Gastroesophageal sphincter (tissue), 4 donors: ENCODE measurements at regions not wholly inside any gene's neighbourhood (a gene's known extent, or its start where the extent isn't known, plus 50 kb on each side); places are given as distances from the start of the nearest gene placed in this dataset.

Experiments
- ATAC-seq: fragments of 150-250 bp; one replicate; pipeline ENCODE4 v1.9.1; 2016; ENCODE audit warnings: mild to moderate bottlenecking, moderate library complexity
- H3K27ac ChIP-seq, 4 donors: fragments of 200-600 bp; sonication (generic) in 3 of 4; 1 replicate in 3 of 4; 2 replicates in 1 of 4; pipeline ENCODE4 v1.5.1; 2016 to 2019
- H3K27me3 ChIP-seq: fragments of 200-600 bp; sonication (generic); one replicate; pipeline ENCODE4 v1.5.1; 2019
- H3K36me3 ChIP-seq, 2 donors: fragments of 200-600 bp; sonication (generic); one replicate each; pipeline ENCODE4 v1.5.1; 2019; ENCODE audit warnings: control low read depth in 1 of 2
- H3K4me1 ChIP-seq, 3 donors: fragments of 200-600 bp; sonication (generic); 1 replicate in 2 of 3; 2 replicates in 1 of 3; pipeline ENCODE4 v1.5.1; 2016 to 2019; ENCODE audit warnings: control low read depth in 2 of 3
- H3K4me3 ChIP-seq, 2 donors: fragments of 200-600 bp; sonication (generic); one replicate each; pipeline ENCODE4 v1.5.1; 2019; ENCODE audit warnings: mild to moderate bottlenecking in 1 of 2, moderate library complexity in 1 of 2
- H3K9me3 ChIP-seq, 3 donors: fragments of 200-600 bp; sonication (generic); one replicate each; pipeline ENCODE4 v1.5.1; 2017 to 2019; ENCODE audit warnings: control low read depth in 2 of 3
- EP300 ChIP-seq: sonication (generic); formaldehyde crosslinking; IDR thresholded peaks from one replicate; pipeline ENCODE4 v1.6.1; 2017; ENCODE audit warnings: antibody characterized with exemption, mild to moderate bottlenecking
- POLR2A ChIP-seq, 2 donors: fragments of 450-650 bp; IDR thresholded peaks; one replicate each; pipeline ENCODE4 v1.6.1; 2017; ENCODE audit warnings: antibody characterized with exemption in 2 of 2, mild to moderate bottlenecking in 2 of 2, moderate library complexity in 1 of 2
- POLR2AphosphoS5 ChIP-seq: sonication (generic); formaldehyde crosslinking; IDR thresholded peaks from one replicate; pipeline ENCODE4 v1.6.1; 2017; ENCODE audit warnings: antibody characterized with exemption
- WGBS, 2 donors: methylation state at CpG; one replicate each; pipeline ENCODE4 v1.1.5; 2018; ENCODE audit warnings: low coverage in 1 of 2; 5-methylcytosine and 5-hydroxymethylcytosine counted together
- TF ChIP-seq, protein P1 (sequence below), 4 experiments: fragments of 200-600 bp in 2 of 4; fragments of 450-650 bp in 2 of 4; sonication (generic) in 1 of 4; IDR thresholded peaks; one replicate each; pipeline ENCODE4 v1.5.1; 2017 to 2019; ENCODE audit warnings: antibody characterized with exemption in 4 of 4, mild to moderate bottlenecking in 2 of 4, moderate library complexity in 2 of 4

DNA sequence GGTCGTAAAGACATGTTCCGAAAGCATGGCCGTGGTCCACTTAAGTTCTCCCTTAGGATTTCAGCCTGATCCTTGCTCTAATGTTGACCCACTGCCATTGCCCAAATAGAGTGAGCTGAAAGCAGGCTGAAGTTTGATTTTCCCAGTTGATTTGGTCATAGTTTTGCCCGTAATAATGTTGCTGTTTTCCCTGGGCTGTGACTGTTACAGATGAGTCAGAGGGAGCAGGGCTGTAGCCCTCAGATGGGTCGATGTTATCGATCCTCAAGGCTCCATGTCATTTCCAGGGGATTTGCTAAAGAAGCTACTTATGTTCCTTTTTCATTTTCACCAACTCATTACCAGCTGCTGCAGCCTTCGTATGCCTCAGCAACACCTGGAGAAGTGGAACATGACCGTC lies 169.0 kb upstream of the ZFHX3 start:
- H3K4me1 ChIP-seq, result no peaks in the 10 kb centered on the region
- no peak overlapping the region for H3K27ac ChIP-seq
- H3K9me3 ChIP-seq, result no peaks in the 10 kb centered on the region
- H3K36me3 ChIP-seq, result no peaks in the 10 kb centered on the region
- no peak for ATAC-seq
- H3K4me3 ChIP-seq, result no peak overlapping the region
- no peak for TF ChIP-seq EP300
- TF ChIP-seq POLR2AphosphoS5, result no peak
- TF ChIP-seq, protein P1, sequence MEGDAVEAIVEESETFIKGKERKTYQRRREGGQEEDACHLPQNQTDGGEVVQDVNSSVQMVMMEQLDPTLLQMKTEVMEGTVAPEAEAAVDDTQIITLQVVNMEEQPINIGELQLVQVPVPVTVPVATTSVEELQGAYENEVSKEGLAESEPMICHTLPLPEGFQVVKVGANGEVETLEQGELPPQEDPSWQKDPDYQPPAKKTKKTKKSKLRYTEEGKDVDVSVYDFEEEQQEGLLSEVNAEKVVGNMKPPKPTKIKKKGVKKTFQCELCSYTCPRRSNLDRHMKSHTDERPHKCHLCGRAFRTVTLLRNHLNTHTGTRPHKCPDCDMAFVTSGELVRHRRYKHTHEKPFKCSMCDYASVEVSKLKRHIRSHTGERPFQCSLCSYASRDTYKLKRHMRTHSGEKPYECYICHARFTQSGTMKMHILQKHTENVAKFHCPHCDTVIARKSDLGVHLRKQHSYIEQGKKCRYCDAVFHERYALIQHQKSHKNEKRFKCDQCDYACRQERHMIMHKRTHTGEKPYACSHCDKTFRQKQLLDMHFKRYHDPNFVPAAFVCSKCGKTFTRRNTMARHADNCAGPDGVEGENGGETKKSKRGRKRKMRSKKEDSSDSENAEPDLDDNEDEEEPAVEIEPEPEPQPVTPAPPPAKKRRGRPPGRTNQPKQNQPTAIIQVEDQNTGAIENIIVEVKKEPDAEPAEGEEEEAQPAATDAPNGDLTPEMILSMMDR (IDR thresholded peaks at IDR 0.05), result no peak
- TF ChIP-seq POLR2A (IDR thresholded peaks at IDR 0.05), result no peak
- 90 to 93% methylated on average over 5 to 7 of the region's 8 CpGs for WGBS, 2 donors
- H3K27me3 ChIP-seq, result no peaks in the 10 kb centered on the region

DNA sequence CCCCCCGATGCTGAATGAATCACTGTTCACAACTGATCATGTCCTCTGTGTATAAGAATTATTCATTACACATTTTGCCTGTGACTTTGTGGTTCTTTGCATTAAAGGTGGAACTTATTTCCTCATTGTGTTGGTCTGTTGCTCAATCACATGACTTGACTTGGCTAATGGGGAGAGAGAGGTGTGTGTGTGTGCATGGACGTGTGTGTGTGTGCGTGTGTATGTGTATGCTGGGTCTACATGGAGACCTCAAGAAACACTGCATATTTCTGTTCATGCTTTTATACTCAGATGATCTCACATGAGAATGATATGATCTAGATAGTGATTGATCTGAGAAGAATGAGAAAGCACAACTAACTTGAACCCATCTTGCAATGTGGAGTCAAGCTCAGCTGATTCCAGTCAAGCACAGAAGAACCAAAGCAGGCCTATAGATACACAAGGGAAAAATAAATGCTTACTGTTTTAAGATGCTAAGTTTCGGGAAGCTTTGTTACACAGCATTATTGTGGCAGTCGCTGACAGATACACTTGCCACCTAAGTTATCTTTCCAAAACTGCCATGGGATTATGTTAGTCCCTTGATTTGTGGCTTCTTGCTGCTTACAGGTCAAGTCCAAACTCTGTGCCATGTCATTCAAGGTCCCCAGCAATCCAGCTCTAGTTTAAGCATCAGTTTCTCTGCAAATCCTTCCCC lies 167.9 kb upstream of the ZFHX3 start:
- no peaks in the 10 kb centered on the region for H3K9me3 ChIP-seq
- 89 to 91% methylated on average over 4 to 5 of the region's 5 CpGs for WGBS, 2 donors
- ATAC-seq, result no peak
- TF ChIP-seq, protein P1 (IDR thresholded peaks at IDR 0.05), result no peak
- no peak for TF ChIP-seq EP300
- TF ChIP-seq POLR2A (IDR thresholded peaks at IDR 0.05), result no peak
- TF ChIP-seq POLR2AphosphoS5, result no peak
- H3K36me3 ChIP-seq, result no peaks in the 10 kb centered on the region
- H3K27ac ChIP-seq, result peak overlapping the region in 3 of 4 donors; percentile 37 to 51 (median 38)
- no peaks in the 10 kb centered on the region for H3K4me1 ChIP-seq
- H3K27me3 ChIP-seq, result no peaks in the 10 kb centered on the region
- H3K4me3 ChIP-seq, result no peak overlapping the region

DNA sequence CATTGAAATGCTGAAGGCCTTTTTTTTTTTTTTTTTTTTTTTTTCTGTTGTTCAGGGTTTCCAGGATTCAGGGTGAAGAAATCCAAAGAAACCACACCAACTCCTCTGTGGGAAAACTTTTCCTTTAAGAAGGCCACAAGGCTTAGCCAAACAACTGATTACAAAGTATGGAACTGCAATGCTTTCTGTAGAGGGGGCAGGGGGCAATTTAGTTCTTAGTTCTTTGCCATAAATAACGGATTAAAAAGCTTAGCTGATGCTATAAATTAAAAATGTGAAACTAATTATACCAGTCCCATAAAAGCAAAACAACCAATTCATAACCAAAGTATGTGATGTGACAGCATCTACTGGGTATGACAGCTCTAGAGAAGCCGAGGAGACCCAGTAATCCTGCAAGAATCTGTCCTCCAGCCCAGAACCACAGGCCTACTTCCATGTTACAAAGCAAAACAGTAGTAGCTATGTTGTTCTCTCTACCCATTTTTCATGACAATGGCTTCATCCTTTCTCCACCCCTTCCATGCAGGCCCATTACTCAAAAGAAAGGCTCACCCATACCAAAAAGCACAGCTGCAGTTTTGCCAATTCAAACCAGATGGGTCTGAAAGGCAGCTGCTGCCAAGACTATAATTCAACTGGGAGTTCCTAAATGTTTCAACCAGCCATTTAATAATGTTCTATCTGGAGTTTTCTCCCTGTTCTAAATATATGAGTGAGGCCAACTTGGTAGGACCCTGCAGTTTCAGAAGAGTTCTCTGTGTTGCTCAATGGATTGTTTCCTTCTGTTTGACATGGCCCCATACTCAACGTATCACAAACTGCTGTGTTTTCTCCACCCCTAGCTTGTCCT lies 167.1 kb upstream of the ZFHX3 start:
- no peaks in the 10 kb centered on the region for H3K27me3 ChIP-seq
- peak; percentile 79 for ATAC-seq

DNA sequence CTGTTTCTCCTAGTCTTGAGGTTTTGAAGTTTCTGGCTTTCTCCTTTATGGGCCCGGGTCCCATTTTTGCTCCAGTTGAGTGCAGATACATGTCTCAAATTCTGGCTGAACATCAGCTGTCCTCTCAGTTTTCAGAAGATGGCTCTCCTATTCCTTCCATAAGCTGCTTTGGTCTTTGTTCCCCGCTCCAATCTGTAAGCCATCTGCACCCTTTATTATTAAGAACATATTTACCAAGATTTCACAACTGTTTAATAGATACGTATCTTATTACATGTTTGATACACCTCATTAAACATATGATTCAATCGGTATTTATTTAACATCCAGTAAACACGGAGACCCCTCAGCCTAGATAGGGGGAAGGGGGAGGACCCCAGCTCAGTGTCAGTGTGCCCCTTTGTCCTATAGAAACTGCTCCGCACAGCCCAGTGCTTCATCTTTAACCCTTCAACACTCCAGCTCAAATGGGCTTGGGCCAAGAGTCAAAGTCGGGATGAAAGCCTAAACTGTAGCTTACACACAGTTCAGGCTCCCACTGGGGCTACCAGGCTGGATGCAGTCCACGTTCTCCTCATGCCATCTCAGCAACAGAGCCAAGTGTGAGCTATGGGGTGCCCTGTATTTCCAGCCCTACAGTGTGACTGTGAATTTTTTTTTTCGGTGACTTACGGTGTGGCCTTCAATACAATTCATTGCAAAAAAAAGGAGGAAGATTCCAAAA lies 166.0 kb upstream of the ZFHX3 start:
- Histone ChIP-seq H3K27ac (no peak overlapping the region), H3K4me3 (no peak overlapping the region), H3K9me3 (no peaks in the 10 kb centered on the region), H3K4me1 (no peaks in the 10 kb centered on the region), H3K36me3 (no peaks in the 10 kb centered on the region), H3K27me3 (no peaks in the 10 kb centered on the region)
- WGBS, 2 donors, result 48 to 59% methylated on average over 5 to 9 of the region's 10 CpGs
- ATAC-seq, result no peak
- TF ChIP-seq EP300, result no peak
- no peak for TF ChIP-seq POLR2A (IDR thresholded peaks at IDR 0.05)
- no peak for TF ChIP-seq POLR2AphosphoS5
- TF ChIP-seq, protein P1 (IDR thresholded peaks at IDR 0.05), result no peak

More for the DNA sequence above, 167.1 kb upstream of the ZFHX3 start:
- H3K36me3 ChIP-seq, result no peaks in the 10 kb centered on the region
- H3K9me3 ChIP-seq, result no peaks in the 10 kb centered on the region
- H3K4me3 ChIP-seq, result no peak overlapping the region
- 52 to 63% methylated on average over 2 to 3 of the region's 3 CpGs for WGBS, 2 donors
- peak; percentile 62 for TF ChIP-seq POLR2AphosphoS5
- TF ChIP-seq POLR2A (IDR thresholded peaks at IDR 0.05), result no peak
- H3K27ac ChIP-seq, result peak overlapping the region in 2 of 4 donors; percentile 37 to 51
- no peaks in the 10 kb centered on the region for H3K4me1 ChIP-seq

DNA sequence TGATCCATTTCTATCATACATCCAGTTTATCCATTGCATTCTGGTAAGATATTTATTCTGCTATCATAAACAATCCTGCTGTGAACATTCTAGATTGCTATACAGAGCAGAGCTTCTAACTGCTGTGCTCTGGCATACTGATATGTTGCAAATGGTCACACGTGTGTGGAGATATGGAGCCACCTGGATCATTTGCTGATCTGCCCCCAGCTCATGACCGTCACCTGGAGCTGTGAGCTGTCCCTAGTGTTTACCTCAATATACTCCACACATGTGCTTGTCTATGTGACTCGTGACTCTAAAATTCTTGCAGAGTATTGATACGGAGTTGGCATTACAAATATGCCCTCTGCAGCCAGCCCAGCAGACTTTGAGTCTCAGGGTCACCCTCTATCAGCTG lies 164.5 kb upstream of the ZFHX3 start:
- H3K27ac ChIP-seq, result no peak overlapping the region
- no peaks in the 10 kb centered on the region for H3K27me3 ChIP-seq
- WGBS, 2 donors, result 63 to 87% methylated on average over 2 to 3 of the region's 4 CpGs
- no peaks in the 10 kb centered on the region for H3K36me3 ChIP-seq
- H3K4me1 ChIP-seq, result no peaks in the 10 kb centered on the region
- ATAC-seq, result no peak
- H3K4me3 ChIP-seq, result no peak overlapping the region
- H3K9me3 ChIP-seq, result no peaks in the 10 kb centered on the region
- no peak for TF ChIP-seq POLR2A (IDR thresholded peaks at IDR 0.05)
- TF ChIP-seq EP300, result no peak
- TF ChIP-seq POLR2AphosphoS5, result no peak
- TF ChIP-seq, protein P1 (IDR thresholded peaks at IDR 0.05), result no peak
